ENCODE measurements at regions not wholly inside any gene's neighbourhood (a gene's known extent, or its start where the extent isn't known, plus 50 kb on each side); places are given as distances from the start of the nearest gene placed in this dataset.

- TF ChIP-seq POLR2A (IDR thresholded peaks at IDR 0.05; ENCODE audit: low read depth, low read length) (no peak), MAX (IDR thresholded peaks at IDR 0.05; ENCODE audit: insufficient read depth, insufficient read length) (no peak)
These were observed 53.6 kb upstream of the UBE2E1 start for GRCh38 chr3:23752126-23752525.

All from endothelial cell of umbilical vein (primary cell).